ENCODE measurements at regions not wholly inside any gene's neighbourhood (a gene's known extent, or its start where the extent isn't known, plus 50 kb on each side); places are given as distances from the start of the nearest gene placed in this dataset.

GRCh38 chr14:105865904-105866840 lies 339.8 kb downstream of the TMEM121 start:
- DNase-seq (ENCODE audit: low read depth): no peak
- H3K4me3 ChIP-seq (ENCODE audit: low read depth, low read length): no peak overlapping the region
- TF ChIP-seq MAX (IDR thresholded peaks at IDR 0.05; ENCODE audit: low read depth, low read length): no peak
- TF ChIP-seq CTCF (IDR thresholded peaks at IDR 0.05; ENCODE audit: low read depth, low read length): no peak
- TF ChIP-seq MYC (IDR thresholded peaks at IDR 0.05; ENCODE audit: low read depth, low read length): no peak
- TF ChIP-seq POLR2A (IDR thresholded peaks at IDR 0.05; ENCODE audit: extremely low read depth, insufficient read length): no peak

GRCh38 chr14:105866841-105867321 lies 340.5 kb downstream of the TMEM121 start:
- no peak for DNase-seq (ENCODE audit: low read depth)
- H3K4me3 ChIP-seq (ENCODE audit: low read depth, low read length): no peak overlapping the region
- TF ChIP-seq MAX (IDR thresholded peaks at IDR 0.05; ENCODE audit: low read depth, low read length): no peak
- no peak for TF ChIP-seq POLR2A (IDR thresholded peaks at IDR 0.05; ENCODE audit: extremely low read depth, insufficient read length)
- TF ChIP-seq MYC (IDR thresholded peaks at IDR 0.05; ENCODE audit: low read depth, low read length): no peak
- no peak for TF ChIP-seq CTCF (IDR thresholded peaks at IDR 0.05; ENCODE audit: low read depth, low read length)

GRCh38 chr14:105867961-105868599 lies 341.7 kb downstream of the TMEM121 start:
- no peak for DNase-seq (ENCODE audit: low read depth)
- H3K4me3 ChIP-seq (ENCODE audit: low read depth, low read length): no peak overlapping the region
- TF ChIP-seq CTCF (IDR thresholded peaks at IDR 0.05; ENCODE audit: low read depth, low read length): no peak
- no peak for TF ChIP-seq POLR2A (IDR thresholded peaks at IDR 0.05; ENCODE audit: extremely low read depth, insufficient read length)
- no peak for TF ChIP-seq MAX (IDR thresholded peaks at IDR 0.05; ENCODE audit: low read depth, low read length)
- no peak for TF ChIP-seq MYC (IDR thresholded peaks at IDR 0.05; ENCODE audit: low read depth, low read length)

GRCh38 chr14:105871590-105871989 lies 345.2 kb downstream of the TMEM121 start:
- no peak for TF ChIP-seq POLR2A (IDR thresholded peaks at IDR 0.05; ENCODE audit: extremely low read depth, insufficient read length)
- no peak for TF ChIP-seq MYC (IDR thresholded peaks at IDR 0.05; ENCODE audit: low read depth, low read length)
- TF ChIP-seq MAX (IDR thresholded peaks at IDR 0.05; ENCODE audit: low read depth, low read length): no peak
- TF ChIP-seq CTCF (IDR thresholded peaks at IDR 0.05; ENCODE audit: low read depth, low read length): no peak
- no peak overlapping the region for H3K4me3 ChIP-seq (ENCODE audit: low read depth, low read length)
- DNase-seq (ENCODE audit: low read depth): no peak

GRCh38 chr14:105873870-105874512 lies 347.6 kb downstream of the TMEM121 start:
- TF ChIP-seq MAX (IDR thresholded peaks at IDR 0.05; ENCODE audit: low read depth, low read length) (no peak), CTCF (IDR thresholded peaks at IDR 0.05; ENCODE audit: low read depth, low read length) (no peak)
- no peak for DNase-seq (ENCODE audit: low read depth)
- no peak overlapping the region for H3K4me3 ChIP-seq (ENCODE audit: low read depth, low read length)

All from NB4 (cell line).